CMK (cell line): ENCODE measurements at regions not wholly inside any gene's neighbourhood (a gene's known extent, or its start where the extent isn't known, plus 50 kb on each side); places are given as distances from the start of the nearest gene placed in this dataset.
"Not testable (repeated sequence)": the region's sequence is repeated elsewhere in the genome, so short reads cannot be mapped to it uniquely, and the experiment has no call there.

ENCODE experiments used
- DNase-seq: peaks from one replicate; pipeline ENCODE4 v3.0.0-alpha.2; 2010; ENCODE audit warnings: low read depth

- no peak for DNase-seq
Observed at GRCh38 chr3:188974856-188975599, 196.7 kb upstream of the TPRG1 start.

- DNase-seq = no peak
Observed at GRCh38 chr3:188975600-188976314, 196.0 kb upstream of the TPRG1 start.

GRCh38 chr3:188976407-188976806 is 195.4 kb upstream of the TPRG1 start:
- DNase-seq = no peak

GRCh38 chr3:188978421-188979171 is 193.2 kb upstream of the TPRG1 start:
- DNase-seq = no peak

- DNase-seq = no peak
Observed at GRCh38 chr3:188979248-188979647, 192.5 kb upstream of the TPRG1 start.

GRCh38 chr3:188979669-188980310 is 192.0 kb upstream of the TPRG1 start:
- DNase-seq = no peak

- no peak for DNase-seq
Observed at GRCh38 chr3:188993181-188993580, 178.6 kb upstream of the TPRG1 start.

- DNase-seq = no peak
Observed at GRCh38 chr3:189001559-189001958, 170.2 kb upstream of the TPRG1 start.

GRCh38 chr3:189003410-189003809 is 168.4 kb upstream of the TPRG1 start:
- no peak for DNase-seq

- no peak for DNase-seq
Observed at GRCh38 chr3:189013224-189013888, 158.4 kb upstream of the TPRG1 start.

- DNase-seq = no peak
Observed at GRCh38 chr3:189014526-189014925, 157.2 kb upstream of the TPRG1 start.

GRCh38 chr3:189022576-189023466 is 148.9 kb upstream of the TPRG1 start:
- not testable (repeated sequence) for DNase-seq

- no peak for DNase-seq
Observed at GRCh38 chr3:189025866-189026265, 145.9 kb upstream of the TPRG1 start.

- DNase-seq = no peak
Observed at GRCh38 chr3:189027626-189028155, 144.1 kb upstream of the TPRG1 start.

GRCh38 chr3:189038773-189039745 is 132.7 kb upstream of the TPRG1 start:
- DNase-seq = no peak

GRCh38 chr3:189040656-189041335 is 131.0 kb upstream of the TPRG1 start:
- DNase-seq = no peak

- no peak for DNase-seq
Observed at GRCh38 chr3:189041482-189042090, 130.2 kb upstream of the TPRG1 start.

- DNase-seq = no peak
Observed at GRCh38 chr3:189042832-189043231, 128.9 kb upstream of the TPRG1 start.
